IPS DF 19.7 (cell line): ENCODE measurements at regions not wholly inside any gene's neighbourhood (a gene's known extent, or its start where the extent isn't known, plus 50 kb on each side); places are given as distances from the start of the nearest gene placed in this dataset.
"Not testable (repeated sequence)": the region's sequence is repeated elsewhere in the genome, so short reads cannot be mapped to it uniquely, and the experiment has no call there.

Source experiments
- DNase-seq: peaks from one replicate; pipeline ENCODE4 v3.0.0-alpha.2; 2013; ENCODE audit warnings: low read depth, low spot score

GRCh38 chr13:44053208-44053607 lies 173.5 kb downstream of the LACC1 start:
- no peak for DNase-seq

DNA sequence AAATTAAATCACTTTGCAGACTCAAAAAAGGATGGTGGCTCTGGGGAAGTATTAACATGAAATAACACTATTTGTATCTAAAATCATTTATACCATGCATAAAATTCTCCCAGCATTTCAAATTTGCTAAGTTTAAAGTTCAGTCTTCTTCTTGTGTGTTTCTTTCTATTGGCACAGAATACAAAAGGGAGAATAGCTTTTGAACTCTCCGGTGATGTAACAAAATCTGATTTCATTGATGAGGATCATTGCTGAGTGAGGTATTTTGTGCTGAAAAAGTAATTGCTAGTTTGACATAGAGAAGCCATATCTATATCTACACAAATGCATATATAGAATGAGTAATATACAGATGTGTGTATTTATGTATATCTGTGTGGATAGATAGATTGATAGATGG lies 174.8 kb downstream of the LACC1 start:
- no peak for DNase-seq

DNA sequence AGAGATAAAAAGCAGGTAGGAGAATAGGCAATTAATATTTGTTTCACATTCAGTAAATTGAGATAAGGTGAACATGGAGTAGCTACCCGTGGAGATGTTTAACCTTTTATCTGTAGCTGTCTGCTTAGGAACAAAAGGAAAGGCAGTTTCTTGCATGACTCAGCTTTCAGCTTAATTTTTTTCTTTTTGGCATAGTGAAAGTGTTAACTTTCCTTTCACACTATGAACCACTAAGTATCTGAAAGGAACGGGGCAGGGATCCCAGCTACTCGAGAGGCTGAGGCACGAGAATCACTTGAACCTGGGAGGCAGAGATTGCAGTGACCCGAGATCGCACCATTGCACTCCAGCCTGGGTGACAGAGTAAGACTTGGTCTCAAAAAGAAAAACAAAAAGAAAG lies 176.0 kb downstream of the LACC1 start:
- DNase-seq, result not testable (repeated sequence)

- DNase-seq, result no peak
Measured at GRCh38 chr13:44058067-44058466, 178.4 kb downstream of the LACC1 start.

DNA sequence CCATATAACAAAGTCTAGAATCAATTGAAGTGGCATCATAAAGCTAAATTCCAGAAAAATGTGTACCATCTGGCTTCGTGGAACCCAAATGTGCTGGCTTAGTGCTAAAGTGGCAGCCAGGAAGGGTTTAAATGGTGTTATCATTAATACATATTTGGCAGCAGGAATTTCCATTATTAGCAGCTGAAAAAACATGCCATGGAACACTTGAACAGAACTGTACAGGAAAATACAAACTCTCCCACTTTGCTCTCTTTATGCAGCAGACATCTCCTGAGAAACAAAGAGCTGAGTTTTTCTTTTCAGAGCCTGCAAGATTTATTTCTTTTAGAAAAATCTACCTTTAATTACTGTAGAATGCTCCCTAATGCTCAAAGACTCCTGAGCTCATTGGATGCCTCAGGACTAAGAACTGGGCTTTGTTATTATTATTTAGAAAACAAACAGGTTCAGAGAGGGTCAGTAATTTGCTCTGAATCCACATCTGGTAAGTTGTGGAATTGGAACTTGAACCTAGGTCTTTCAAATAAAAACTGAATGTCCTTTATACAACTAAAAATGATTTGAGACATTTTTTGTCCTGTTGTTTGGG lies 179.0 kb downstream of the LACC1 start:
- no peak for DNase-seq

- no peak for DNase-seq
Measured at GRCh38 chr13:44061876-44062275, 182.2 kb downstream of the LACC1 start.

DNA sequence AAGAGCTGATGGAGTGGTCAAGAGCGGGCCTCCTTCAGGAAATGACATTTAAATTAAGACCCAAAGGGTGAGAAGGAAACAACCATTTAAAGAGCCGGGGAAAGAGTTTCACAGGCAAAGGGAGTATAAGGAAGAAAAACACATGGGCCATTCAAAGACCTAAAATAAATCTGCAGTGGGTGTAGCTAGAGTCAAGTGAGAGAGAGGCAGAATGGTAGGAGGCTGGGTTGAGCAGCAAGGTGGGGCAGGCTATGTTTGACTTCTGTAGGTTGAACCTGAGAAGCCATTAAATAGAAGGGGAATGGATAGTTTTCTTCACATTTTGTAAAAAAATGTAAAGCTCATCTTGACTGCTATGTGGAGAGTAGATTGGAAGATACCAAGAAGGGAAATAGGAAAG lies 183.8 kb downstream of the LACC1 start:
- DNase-seq, result no peak

DNA sequence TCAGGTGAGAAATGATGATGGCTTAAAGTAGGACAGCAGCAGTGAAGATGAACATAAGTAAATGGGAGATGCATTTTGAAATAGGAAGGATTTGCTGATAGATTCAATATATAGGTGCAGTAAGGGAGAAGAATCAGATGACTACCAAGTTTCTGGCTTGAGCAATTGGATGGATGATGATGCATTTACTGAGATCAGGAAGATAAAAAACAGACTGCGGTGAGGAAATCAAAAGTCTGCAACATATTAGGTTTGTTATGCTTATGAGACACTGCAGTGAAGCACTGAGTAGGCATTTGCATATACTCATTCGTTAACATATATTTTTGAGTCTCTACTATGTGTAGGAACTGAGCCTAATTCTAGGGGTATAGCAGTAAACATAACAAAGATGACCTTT lies 184.2 kb downstream of the LACC1 start:
- DNase-seq, result no peak

DNA sequence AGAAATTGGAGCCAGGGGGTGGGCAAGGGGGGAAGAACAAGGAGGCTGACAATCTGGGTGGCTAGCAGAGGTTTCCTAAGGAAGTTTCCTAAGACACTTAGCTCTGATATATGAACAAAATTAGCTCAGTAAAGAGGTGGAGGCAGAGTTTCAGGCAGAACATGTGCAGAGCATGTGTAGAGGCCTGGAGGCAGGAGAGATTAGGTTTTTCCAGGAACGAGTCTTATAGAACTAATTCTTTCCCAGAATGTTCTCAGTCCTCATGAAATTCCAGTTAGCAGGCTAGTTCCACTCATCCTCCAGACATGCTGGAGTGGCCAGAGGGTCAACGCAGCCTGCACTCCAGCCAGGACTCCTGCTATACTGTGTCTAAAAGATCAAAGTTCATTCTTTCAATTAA lies 184.7 kb downstream of the LACC1 start:
- DNase-seq, result no peak

DNA sequence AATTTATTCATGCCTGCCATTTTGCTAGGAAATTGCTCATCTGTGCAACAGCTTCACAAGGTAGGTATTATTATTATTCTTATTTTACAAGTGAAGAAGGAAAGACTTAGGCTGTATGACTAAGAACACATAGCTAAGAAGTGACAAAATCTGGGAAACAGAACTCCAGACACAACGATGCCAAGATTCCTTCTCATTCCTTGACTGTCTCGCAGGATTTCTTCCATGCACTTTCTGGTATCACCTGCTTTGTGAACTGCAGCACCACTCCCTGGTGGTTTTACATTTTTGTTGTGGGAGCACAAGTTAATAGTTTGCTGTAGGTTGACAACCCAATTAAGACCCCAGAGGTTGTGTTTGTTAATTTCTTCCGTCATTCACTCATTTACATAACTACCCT lies 188.5 kb downstream of the LACC1 start:
- DNase-seq, result no peak

GRCh38 chr13:44068737-44069136 lies 189.0 kb downstream of the LACC1 start:
- no peak for DNase-seq

GRCh38 chr13:44072536-44072935 lies 192.8 kb downstream of the LACC1 start:
- DNase-seq, result no peak

DNA sequence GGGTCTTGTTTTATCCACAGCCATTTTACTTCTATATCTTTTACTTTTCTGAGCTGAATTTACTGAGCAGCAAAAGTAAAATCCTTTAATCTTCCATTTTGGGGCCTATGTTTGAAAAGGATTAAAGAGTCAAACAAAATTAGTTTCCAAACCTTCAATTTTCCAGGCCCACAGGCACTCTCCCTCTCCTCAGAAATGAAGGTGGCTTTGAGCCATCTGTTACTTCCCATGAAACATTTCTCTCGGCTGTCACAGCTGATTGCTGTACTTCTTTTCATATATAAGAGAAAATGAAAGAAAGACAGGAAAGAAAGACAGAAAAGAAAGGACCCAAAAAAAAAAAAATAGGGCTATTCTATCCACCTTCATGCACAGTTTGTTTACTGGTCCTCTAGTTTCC lies 194.9 kb downstream of the LACC1 start:
- no peak for DNase-seq

GRCh38 chr13:44075113-44075512 lies 195.4 kb downstream of the LACC1 start:
- no peak for DNase-seq

GRCh38 chr13:44078806-44079376 lies 199.2 kb downstream of the LACC1 start:
- peak; percentile 35 for DNase-seq

- DNase-seq, result no peak
Measured at GRCh38 chr13:44079413-44080205, 199.9 kb downstream of the LACC1 start.

- DNase-seq, result no peak
Measured at GRCh38 chr13:44084146-44084545, 204.4 kb downstream of the LACC1 start.

- DNase-seq, result no peak
Measured at GRCh38 chr13:44086389-44086788, 206.7 kb downstream of the LACC1 start.

GRCh38 chr13:44088411-44088810 lies 208.7 kb downstream of the LACC1 start:
- no peak for DNase-seq

- no peak for DNase-seq
Measured at GRCh38 chr13:44088991-44089413, 209.3 kb downstream of the LACC1 start.

DNA sequence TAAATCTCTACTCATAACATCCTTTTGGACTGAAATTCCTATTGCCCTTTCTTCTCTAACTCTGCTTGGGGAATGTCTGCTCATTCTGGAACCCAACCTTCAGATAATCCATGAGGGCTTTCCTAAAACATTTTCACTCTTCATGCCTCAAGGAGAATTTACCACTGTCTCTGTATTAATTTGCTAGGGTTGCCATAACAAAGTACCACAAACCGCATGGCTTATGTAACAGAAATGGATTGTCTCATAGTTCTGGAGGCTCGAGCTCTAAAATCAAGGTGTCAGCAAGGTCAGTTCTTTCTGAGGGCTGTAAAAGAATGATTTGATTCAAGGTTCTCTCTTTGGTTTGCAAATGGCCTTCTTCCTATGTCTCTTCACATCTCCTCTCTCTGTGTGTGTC lies 209.7 kb downstream of the LACC1 start:
- DNase-seq, result no peak

DNA sequence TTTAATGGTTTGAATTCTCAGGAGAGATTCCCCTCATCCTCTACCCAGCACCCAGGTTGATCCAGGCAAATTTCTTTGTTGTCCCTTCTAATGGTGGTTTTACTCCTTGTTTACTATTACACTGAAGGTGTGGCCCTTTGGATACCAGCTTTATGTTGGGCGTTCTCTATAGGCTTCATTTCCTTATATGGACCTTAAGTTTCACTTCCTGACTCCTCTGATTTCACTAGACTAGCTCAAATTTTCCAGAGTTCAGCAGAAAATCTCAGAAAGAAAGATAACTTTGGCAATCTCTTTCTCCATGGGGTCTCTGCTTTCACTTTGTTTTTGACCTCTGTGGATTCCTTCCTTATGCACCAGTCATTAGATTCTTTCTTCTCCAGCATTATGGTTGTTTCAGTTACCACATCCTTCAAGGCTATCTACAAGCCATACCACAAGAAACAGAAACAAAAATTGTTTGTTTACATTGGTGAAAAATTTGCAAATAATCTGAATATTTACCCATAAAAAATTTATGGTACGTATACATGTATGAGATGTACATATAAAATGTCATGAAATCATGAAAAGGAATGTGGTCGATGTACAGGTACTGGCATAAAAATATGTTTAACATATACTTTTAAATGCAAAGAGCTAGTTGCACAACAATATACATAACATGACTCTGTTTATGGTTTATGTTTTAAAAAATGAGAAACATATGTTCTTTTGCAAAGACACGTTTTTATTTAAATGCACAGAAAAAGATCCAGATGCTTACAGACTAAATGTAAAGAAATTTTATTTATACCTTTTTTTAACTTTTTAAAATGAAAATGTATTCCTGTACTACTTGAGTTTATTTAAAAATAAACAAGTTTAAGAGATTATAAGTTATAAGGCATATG lies 212.6 kb downstream of the LACC1 start:
- DNase-seq, result no peak
